ENCODE measurements at regions not wholly inside any gene's neighbourhood (a gene's known extent, or its start where the extent isn't known, plus 50 kb on each side); places are given as distances from the start of the nearest gene placed in this dataset.

DNA sequence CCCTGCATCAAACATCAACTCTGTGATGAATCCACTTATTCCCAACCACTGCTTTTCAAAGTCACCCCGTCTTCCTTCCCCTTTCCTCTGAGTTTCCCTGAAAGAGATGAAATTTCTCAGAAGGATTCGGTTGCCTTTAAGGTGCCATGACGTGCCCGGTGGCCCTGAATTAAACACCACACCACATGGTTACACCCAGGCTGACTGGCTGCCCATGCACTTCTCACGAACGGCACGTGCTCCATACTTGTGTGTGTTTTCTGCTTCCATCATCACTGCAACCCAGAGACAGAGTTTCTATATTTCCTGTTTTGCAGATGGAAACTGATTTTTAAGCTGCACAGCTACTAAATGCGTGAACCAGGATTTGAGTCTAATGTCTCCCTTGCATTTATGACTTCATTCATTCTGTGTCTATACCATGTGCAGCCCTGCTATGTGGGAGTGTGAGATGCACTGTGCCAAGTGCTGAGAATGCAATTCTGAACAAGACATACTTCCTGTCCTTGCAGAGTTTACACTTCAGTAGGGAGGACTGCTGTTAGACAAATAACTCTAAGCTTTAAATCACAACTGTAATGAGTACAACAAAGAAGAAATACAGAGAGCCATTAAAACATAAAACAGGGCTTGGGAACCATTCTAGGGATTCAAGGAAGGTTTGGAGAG, 162.9 kb downstream of the NXNL2 start:
- peaks cover 26% of the 10 kb centered on the region for H3K4me1 ChIP-seq (ENCODE audit: insufficient read depth, low read length)
- FAIRE-seq: no peak
- H3K4me3 ChIP-seq (replicated peaks in 1 of 3; ENCODE audit: insufficient read depth in 1 of 3, low read depth in 2 of 3, low read length in 3 of 3): no peak overlapping the region
- H3K79me2 ChIP-seq (ENCODE audit: insufficient read depth, low read length): no peaks in the 10 kb centered on the region
- H3K27me3 ChIP-seq (ENCODE audit: control insufficient read depth in 1 of 2, insufficient read depth in 2 of 2, low read length in 2 of 2): no peaks in the 10 kb centered on the region
- H3K9ac ChIP-seq (ENCODE audit: insufficient read depth, low read depth, low read length): no peak overlapping the region
- 81% methylated on average over 8 of the region's 8 CpGs for WGBS (ENCODE audit: low lambda C conversion rate)
- CTCF ChIA-PET (ENCODE audit: low intra/inter-chr PET ratio, low total read pairs): no interaction called here
- H4K20me1 ChIP-seq (ENCODE audit: insufficient read depth, low read length): no peaks in the 10 kb centered on the region
- BruUV-seq (replicated peaks): no TSS peak
- TF ChIP-seq ZMYM3 (CRISPR knock-in tag; IDR thresholded peaks at IDR 0.05): no peak
- TF ChIP-seq, protein P1, sequence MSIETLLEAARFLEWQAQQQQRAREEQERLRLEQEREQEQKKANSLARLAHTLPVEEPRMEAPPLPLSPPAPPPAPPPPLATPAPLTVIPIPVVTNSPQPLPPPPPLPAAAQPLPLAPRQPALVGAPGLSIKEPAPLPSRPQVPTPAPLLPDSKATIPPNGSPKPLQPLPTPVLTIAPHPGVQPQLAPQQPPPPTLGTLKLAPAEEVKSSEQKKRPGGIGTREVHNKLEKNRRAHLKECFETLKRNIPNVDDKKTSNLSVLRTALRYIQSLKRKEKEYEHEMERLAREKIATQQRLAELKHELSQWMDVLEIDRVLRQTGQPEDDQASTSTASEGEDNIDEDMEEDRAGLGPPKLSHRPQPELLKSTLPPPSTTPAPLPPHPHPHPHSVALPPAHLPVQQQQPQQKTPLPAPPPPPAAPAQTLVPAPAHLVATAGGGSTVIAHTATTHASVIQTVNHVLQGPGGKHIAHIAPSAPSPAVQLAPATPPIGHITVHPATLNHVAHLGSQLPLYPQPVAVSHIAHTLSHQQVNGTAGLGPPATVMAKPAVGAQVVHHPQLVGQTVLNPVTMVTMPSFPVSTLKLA (IDR thresholded peaks at IDR 0.05): peak; percentile 96
- no peak for DNase-seq (ENCODE audit: low spot score)
- no peak overlapping the region for H2AFZ ChIP-seq (ENCODE audit: low read length)
- ATAC-seq: no peak
- POLR2A ChIA-PET: no interaction called here
- H3K27ac ChIP-seq (ENCODE audit: extremely low read length, insufficient read depth, low read length): no peak overlapping the region
- no peak overlapping the region for H3K4me2 ChIP-seq (ENCODE audit: low read depth, low read length)
- in situ Hi-C loops (cut with HindIII; ENCODE audit: extremely low pct_ligation_motif_present, low pct_unique_long_range_greater_than_20kb) (no loop called here), intact Hi-C loops (cut with micrococcal nuclease; ENCODE audit: unreplicated experiment) (no loop called here)
- no peaks in the 10 kb centered on the region for H3K36me3 ChIP-seq (replicated peaks in 1 of 2; ENCODE audit: control insufficient read depth in 1 of 2, insufficient read depth in 2 of 2, low read length in 2 of 2)
- H3K9me3 ChIP-seq (ENCODE audit: low read length): no peaks in the 10 kb centered on the region

DNA sequence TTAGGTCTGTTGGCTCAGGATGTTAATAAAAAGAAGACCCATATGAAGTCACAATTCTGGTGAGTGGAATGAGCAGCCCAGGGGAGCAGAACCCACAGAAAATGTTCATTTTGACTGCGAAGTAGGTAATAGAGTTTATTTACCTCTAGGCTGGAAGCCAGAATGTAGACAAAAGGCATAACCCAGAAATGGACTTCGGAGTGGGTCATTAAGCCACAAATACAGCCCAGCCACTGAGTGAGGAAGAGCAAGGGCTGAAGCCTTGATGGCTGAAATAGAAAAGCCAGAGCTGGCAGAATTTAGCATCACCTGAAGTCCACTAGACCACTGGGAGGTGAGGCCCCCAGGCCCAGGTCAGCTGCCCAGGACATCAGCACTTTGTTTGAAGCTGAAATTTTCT, 168.0 kb downstream of the NXNL2 start:
- no peak overlapping the region for H3K27ac ChIP-seq (ENCODE audit: extremely low read length, insufficient read depth, low read length)
- CTCF ChIA-PET (ENCODE audit: low intra/inter-chr PET ratio, low total read pairs): no interaction called here
- no peaks in the 10 kb centered on the region for H3K27me3 ChIP-seq (ENCODE audit: control insufficient read depth in 1 of 2, insufficient read depth in 2 of 2, low read length in 2 of 2)
- peak overlapping the region; percentile 28 for H2AFZ ChIP-seq (ENCODE audit: low read length)
- H3K79me2 ChIP-seq (ENCODE audit: insufficient read depth, low read length): no peaks in the 10 kb centered on the region
- no peaks in the 10 kb centered on the region for H3K36me3 ChIP-seq (replicated peaks in 1 of 2; ENCODE audit: control insufficient read depth in 1 of 2, insufficient read depth in 2 of 2, low read length in 2 of 2)
- no TSS peak for BruUV-seq (replicated peaks)
- 0 out of 2 replicates have a peak, but pooled peaks have one; percentile 25 for TF ChIP-seq HNF4A (CRISPR knock-in tag; IDR thresholded peaks at IDR 0.05)
- TF ChIP-seq, protein P2, sequence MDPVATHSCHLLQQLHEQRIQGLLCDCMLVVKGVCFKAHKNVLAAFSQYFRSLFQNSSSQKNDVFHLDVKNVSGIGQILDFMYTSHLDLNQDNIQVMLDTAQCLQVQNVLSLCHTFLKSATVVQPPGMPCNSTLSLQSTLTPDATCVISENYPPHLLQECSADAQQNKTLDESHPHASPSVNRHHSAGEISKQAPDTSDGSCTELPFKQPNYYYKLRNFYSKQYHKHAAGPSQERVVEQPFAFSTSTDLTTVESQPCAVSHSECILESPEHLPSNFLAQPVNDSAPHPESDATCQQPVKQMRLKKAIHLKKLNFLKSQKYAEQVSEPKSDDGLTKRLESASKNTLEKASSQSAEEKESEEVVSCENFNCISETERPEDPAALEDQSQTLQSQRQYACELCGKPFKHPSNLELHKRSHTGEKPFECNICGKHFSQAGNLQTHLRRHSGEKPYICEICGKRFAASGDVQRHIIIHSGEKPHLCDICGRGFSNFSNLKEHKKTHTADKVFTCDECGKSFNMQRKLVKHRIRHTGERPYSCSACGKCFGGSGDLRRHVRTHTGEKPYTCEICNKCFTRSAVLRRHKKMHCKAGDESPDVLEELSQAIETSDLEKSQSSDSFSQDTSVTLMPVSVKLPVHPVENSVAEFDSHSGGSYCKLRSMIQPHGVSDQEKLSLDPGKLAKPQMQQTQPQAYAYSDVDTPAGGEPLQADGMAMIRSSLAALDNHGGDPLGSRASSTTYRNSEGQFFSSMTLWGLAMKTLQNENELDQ (CRISPR knock-in tag; IDR thresholded peaks at IDR 0.05; ENCODE audit: borderline replicate concordance): no peak
- TF ChIP-seq SOX5 (CRISPR knock-in tag; IDR thresholded peaks at IDR 0.05; ENCODE audit: borderline replicate concordance): peak; percentile 20; the same call in 1 of the 2 replicates
- TF ChIP-seq NR3C1 (CRISPR knock-in tag; IDR thresholded peaks at IDR 0.05): no peak
- TF ChIP-seq SOX13 (IDR thresholded peaks at IDR 0.05): no peak
- TF ChIP-seq SOX13 (CRISPR knock-in tag; conservative IDR thresholded peaks at IDR 0.05 in 1 of 2, IDR thresholded peaks at IDR 0.05 in 1 of 2): 0 out of 4 replicates have a peak, but pooled peaks of 1 of the 2 experiments have one; percentile 6
- no peak for TF ChIP-seq ZNF781 (CRISPR knock-in tag; IDR thresholded peaks at IDR 0.05; ENCODE audit: borderline replicate concordance, not compliant biosample characterization)
- H3K4me2 ChIP-seq (ENCODE audit: low read depth, low read length): no peak overlapping the region; the same call in 1 of the 2 replicates
- peak; percentile 62 for DNase-seq (ENCODE audit: low spot score)
- H3K4me1 ChIP-seq (ENCODE audit: insufficient read depth, low read length): peaks cover 56% of the 10 kb centered on the region
- no peak for ATAC-seq
- in situ Hi-C loops (cut with HindIII; ENCODE audit: extremely low pct_ligation_motif_present, low pct_unique_long_range_greater_than_20kb) (no loop called here), intact Hi-C loops (cut with micrococcal nuclease; ENCODE audit: unreplicated experiment) (no loop called here)
- no peaks in the 10 kb centered on the region for H4K20me1 ChIP-seq (ENCODE audit: insufficient read depth, low read length)
- no peak overlapping the region for H3K9ac ChIP-seq (ENCODE audit: insufficient read depth, low read depth, low read length)
- no peak for FAIRE-seq
- 10% methylated on average over 2 of the region's 2 CpGs for WGBS (ENCODE audit: low lambda C conversion rate)
- POLR2A ChIA-PET: no interaction called here
- no peaks in the 10 kb centered on the region for H3K9me3 ChIP-seq (ENCODE audit: low read length)
- H3K4me3 ChIP-seq (replicated peaks in 1 of 3; ENCODE audit: insufficient read depth in 1 of 3, low read depth in 2 of 3, low read length in 3 of 3): no peak overlapping the region
